Mammary epithelial cell (primary cell): ENCODE measurements at regions not wholly inside any gene's neighbourhood (a gene's known extent, or its start where the extent isn't known, plus 50 kb on each side); places are given as distances from the start of the nearest gene placed in this dataset.

Experiments
- CTCF ChIP-seq, 2 donors: IDR thresholded peaks in 1 of 2; conservative IDR thresholded peaks in 1 of 2; 2 replicates each; pipeline ENCODE4 v1.5.1; 2011 to 2012; ENCODE audit warnings: inconsistent platforms in 2 of 2, low read length in 2 of 2, mild to moderate bottlenecking in 2 of 2, control low read depth in 1 of 2, low read depth in 1 of 2; ENCODE audit not compliant: insufficient read depth in 1 of 2; ENCODE audit errors: extremely low read depth in 1 of 2
- EZH2 ChIP-seq: IDR thresholded peaks from 2 replicates; pipeline ENCODE4 v1.6.1; 2012; ENCODE audit warnings: low read length, inconsistent platforms, borderline replicate concordance

GRCh38 chr1:177448652-177449357 is 278.0 kb downstream of the BRINP2 start:
- TF ChIP-seq CTCF (conservative IDR thresholded peaks at IDR 0.05 in 1 of 2, IDR thresholded peaks at IDR 0.05 in 1 of 2; ENCODE audit: extremely low read depth in 1 of 2, insufficient read depth in 1 of 2, low read depth in 1 of 2, low read length in 2 of 2): no peak
- TF ChIP-seq EZH2: no peak
